RWPE2 (cell line): ENCODE measurements at regions not wholly inside any gene's neighbourhood (a gene's known extent, or its start where the extent isn't known, plus 50 kb on each side); places are given as distances from the start of the nearest gene placed in this dataset.

ENCODE experiments used
- ATAC-seq: fragments of 200-7000 bp; cut with Tn5 transposase; 3 replicates; pipeline ENCODE4 v1.9.1; 2021; ENCODE audit warnings: low read depth
- DNase-seq: peaks from one replicate; pipeline ENCODE4 v3.0.0-alpha.2; 2020; ENCODE audit warnings: low spot score
- H3K27ac ChIP-seq: fragments of 450-650 bp; 2 replicates; pipeline ENCODE4 v1.5.1; 2017; ENCODE audit warnings: mild to moderate bottlenecking; ENCODE audit not compliant: poor library complexity, severe bottlenecking
- H3K27me3 ChIP-seq: fragments of 250-450 bp; sonication (Bioruptor Pico); 2 replicates; pipeline ENCODE4 v1.5.1; 2021; ENCODE audit warnings: mild to moderate bottlenecking, moderate library complexity; ENCODE audit not compliant: insufficient read depth, poor library complexity, severe bottlenecking
- H3K36me3 ChIP-seq: fragments of 250-450 bp; sonication (Bioruptor Pico); 2 replicates; pipeline ENCODE4 v1.5.1; 2020; ENCODE audit warnings: low read depth, mild to moderate bottlenecking, moderate library complexity
- H3K4me1 ChIP-seq: fragments of 250-450 bp; sonication (Bioruptor Pico); 2 replicates; pipeline ENCODE4 v1.5.1; 2021; ENCODE audit warnings: mild to moderate bottlenecking, moderate library complexity; ENCODE audit not compliant: insufficient read depth, poor library complexity, severe bottlenecking
- H3K4me3 ChIP-seq: fragments of 250-450 bp; sonication (Bioruptor Pico); 2 replicates; pipeline ENCODE4 v1.5.1; 2021; ENCODE audit warnings: mild to moderate bottlenecking, moderate library complexity; ENCODE audit not compliant: severe bottlenecking
- H3K9me3 ChIP-seq: fragments of 250-450 bp; sonication (Bioruptor Pico); 2 replicates; pipeline ENCODE4 v1.5.1; 2021; ENCODE audit warnings: mild to moderate bottlenecking, moderate library complexity; ENCODE audit not compliant: severe bottlenecking
- TF ChIP-seq, protein P1 (sequence below): fragments of 450-650 bp; IDR thresholded peaks from one replicate; pipeline ENCODE4 v1.5.1; 2017; ENCODE audit warnings: mild to moderate bottlenecking, moderate library complexity; ENCODE audit not compliant: poor library complexity, severe bottlenecking

DNA sequence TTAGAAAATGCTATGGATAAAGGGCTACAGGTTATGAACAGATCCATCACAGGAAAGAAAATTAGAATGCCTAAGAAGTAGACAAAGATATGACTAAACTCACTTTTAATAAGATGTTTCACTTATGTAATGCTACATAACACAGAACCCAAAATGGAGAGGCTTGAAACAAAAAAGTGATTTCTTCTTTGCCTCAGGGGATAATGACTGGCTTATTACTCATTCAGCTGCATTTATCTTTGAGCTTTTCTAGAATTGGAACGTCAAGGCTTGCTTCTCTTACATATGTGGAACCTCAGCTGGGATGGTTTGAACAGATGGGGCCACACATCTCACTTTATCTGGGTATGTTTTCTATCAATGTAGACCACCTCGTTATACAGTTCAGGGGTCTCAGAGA, 120.6 kb upstream of the EPHA3 start:
- H3K4me3 ChIP-seq = no peak overlapping the region
- DNase-seq (no peak), ATAC-seq (peak; percentile 78)
- no peak overlapping the region for H3K27ac ChIP-seq
- TF ChIP-seq, protein P1, sequence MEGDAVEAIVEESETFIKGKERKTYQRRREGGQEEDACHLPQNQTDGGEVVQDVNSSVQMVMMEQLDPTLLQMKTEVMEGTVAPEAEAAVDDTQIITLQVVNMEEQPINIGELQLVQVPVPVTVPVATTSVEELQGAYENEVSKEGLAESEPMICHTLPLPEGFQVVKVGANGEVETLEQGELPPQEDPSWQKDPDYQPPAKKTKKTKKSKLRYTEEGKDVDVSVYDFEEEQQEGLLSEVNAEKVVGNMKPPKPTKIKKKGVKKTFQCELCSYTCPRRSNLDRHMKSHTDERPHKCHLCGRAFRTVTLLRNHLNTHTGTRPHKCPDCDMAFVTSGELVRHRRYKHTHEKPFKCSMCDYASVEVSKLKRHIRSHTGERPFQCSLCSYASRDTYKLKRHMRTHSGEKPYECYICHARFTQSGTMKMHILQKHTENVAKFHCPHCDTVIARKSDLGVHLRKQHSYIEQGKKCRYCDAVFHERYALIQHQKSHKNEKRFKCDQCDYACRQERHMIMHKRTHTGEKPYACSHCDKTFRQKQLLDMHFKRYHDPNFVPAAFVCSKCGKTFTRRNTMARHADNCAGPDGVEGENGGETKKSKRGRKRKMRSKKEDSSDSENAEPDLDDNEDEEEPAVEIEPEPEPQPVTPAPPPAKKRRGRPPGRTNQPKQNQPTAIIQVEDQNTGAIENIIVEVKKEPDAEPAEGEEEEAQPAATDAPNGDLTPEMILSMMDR = no peak
- H3K27me3 ChIP-seq = no peaks in the 10 kb centered on the region
- peaks cover 7% of the 10 kb centered on the region for H3K4me1 ChIP-seq
- no peaks in the 10 kb centered on the region for H3K9me3 ChIP-seq
- H3K36me3 ChIP-seq = no peaks in the 10 kb centered on the region

DNA sequence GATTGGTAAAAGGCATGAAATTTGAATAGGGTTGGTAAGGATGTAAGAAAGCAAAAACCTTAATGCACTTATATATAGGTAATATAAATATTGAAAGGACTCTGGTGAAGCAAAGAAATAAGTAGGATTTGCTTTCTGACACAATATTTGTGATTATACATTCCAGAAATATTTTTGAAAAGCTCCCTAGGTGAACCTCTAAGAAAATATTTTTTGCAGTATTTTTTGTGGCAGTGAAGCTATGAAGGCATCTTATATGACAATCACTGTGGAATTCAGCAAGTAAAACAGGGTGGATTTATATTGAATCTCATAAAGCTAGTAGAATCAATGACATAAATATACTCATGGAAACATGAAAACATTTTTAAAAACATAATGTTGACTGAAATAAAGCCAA, 119.6 kb upstream of the EPHA3 start:
- ATAC-seq (no peak), DNase-seq (no peak)
- Histone ChIP-seq H3K27ac (no peak overlapping the region), H3K9me3 (no peaks in the 10 kb centered on the region), H3K4me3 (no peak overlapping the region), H3K4me1 (peaks cover 7% of the 10 kb centered on the region), H3K27me3 (no peaks in the 10 kb centered on the region), H3K36me3 (no peaks in the 10 kb centered on the region)
- TF ChIP-seq, protein P1 = no peak

DNA sequence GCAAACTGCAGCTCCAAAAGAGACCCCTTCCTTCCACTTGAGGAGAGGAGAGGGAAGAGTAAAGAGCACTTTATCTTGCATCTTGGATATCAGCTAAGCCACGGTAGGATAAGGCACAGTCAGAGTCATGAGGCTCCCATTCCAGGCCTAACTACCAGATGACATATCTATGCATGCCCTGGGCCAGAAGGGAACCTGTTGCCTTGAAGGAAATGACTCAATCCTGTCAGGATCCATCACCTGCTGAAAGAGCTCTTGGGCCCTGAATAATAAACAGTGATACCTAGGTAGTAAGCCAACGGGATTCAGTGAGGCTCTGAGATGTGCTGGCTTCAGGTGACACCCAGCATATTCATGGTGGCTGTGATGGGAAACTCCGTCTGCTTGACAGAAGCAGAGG, 118.5 kb upstream of the EPHA3 start:
- no peaks in the 10 kb centered on the region for H3K9me3 ChIP-seq
- DNase-seq (no peak), ATAC-seq (peak; percentile 77)
- no peaks in the 10 kb centered on the region for H3K36me3 ChIP-seq
- no peak overlapping the region for H3K4me3 ChIP-seq
- TF ChIP-seq, protein P1 = no peak
- no peak overlapping the region for H3K27ac ChIP-seq
- peaks cover 7% of the 10 kb centered on the region for H3K4me1 ChIP-seq
- no peaks in the 10 kb centered on the region for H3K27me3 ChIP-seq

DNA sequence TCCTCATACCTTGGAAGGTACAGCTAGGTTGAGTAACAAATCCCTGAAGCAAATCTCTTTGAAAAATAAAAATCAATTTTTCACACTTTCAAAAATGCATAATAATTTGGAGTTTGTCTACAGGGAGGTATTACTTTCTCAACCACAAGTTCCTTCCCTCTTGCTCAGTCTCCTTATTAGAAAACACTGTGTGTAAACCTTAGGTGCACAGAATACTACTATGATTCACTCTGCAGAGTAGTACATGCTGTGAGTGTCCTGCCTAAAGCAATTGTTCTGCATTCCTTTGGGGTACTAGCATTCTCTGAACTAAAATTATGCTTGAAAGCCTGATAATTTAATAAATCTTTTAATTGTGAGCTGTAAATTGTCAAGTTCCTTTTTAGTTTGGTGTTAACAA, 115.9 kb upstream of the EPHA3 start:
- no peak for DNase-seq
- Histone ChIP-seq H3K9me3 (no peaks in the 10 kb centered on the region), H3K36me3 (no peaks in the 10 kb centered on the region), H3K27me3 (no peaks in the 10 kb centered on the region), H3K4me1 (peaks cover 3% of the 10 kb centered on the region), H3K27ac (no peak overlapping the region), H3K4me3 (no peak overlapping the region)
- peak; percentile 83 for ATAC-seq
- TF ChIP-seq, protein P1 = no peak

DNA sequence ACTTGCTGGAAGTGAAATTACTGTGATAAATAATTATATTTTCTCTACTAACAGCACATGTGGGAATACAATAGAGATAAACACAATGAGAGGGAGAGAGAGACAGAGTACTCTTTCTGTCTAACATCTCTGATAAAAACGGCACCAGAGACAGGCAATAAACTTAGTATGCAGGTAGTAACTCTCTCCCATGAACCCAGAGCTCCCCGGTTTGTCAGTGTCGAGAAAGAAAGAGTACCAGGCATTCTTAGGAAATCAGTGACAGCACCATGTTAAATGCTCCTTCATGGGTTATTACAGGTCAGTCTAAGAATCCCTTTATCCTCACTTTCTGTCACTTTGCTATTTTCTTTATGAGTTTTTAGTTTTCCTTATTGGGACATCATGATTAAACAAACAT, 110.7 kb upstream of the EPHA3 start:
- Histone ChIP-seq H3K4me1 (peaks cover 4% of the 10 kb centered on the region), H3K36me3 (no peaks in the 10 kb centered on the region), H3K27me3 (no peaks in the 10 kb centered on the region), H3K9me3 (no peaks in the 10 kb centered on the region), H3K27ac (no peak overlapping the region), H3K4me3 (no peak overlapping the region)
- ATAC-seq (no peak), DNase-seq (no peak)
- TF ChIP-seq, protein P1 = no peak
